H1 (cell line): ENCODE measurements at regions not wholly inside any gene's neighbourhood (a gene's known extent, or its start where the extent isn't known, plus 50 kb on each side); places are given as distances from the start of the nearest gene placed in this dataset.

ENCODE experiments used
- EP300 ChIP-seq, 2 experiments: IDR thresholded peaks; 1 replicate in 1 of 2; 2 replicates in 1 of 2; pipeline ENCODE4 v1.6.1; 2011 to 2012; ENCODE audit warnings: low read depth in 2 of 2, low read length in 2 of 2, mild to moderate bottlenecking in 2 of 2, borderline replicate concordance in 1 of 2, inconsistent platforms in 1 of 2, moderate library complexity in 1 of 2
- EZH2 ChIP-seq: fragments of 200-600 bp; sonication (generic); IDR thresholded peaks from 2 replicates; pipeline ENCODE4 v1.7.1; 2012; ENCODE audit warnings: low read depth, mild to moderate bottlenecking, moderate library complexity, low read length, inconsistent platforms; ENCODE audit not compliant: severe bottlenecking
- KDM5A ChIP-seq: fragments of 200-600 bp; IDR thresholded peaks from 2 replicates; pipeline ENCODE4 v1.7.1; 2012; ENCODE audit warnings: mild to moderate bottlenecking, low read length, inconsistent platforms, mixed read lengths
- POLR2AphosphoS5 ChIP-seq: IDR thresholded peaks from 2 replicates; pipeline ENCODE4 v1.6.1; 2011; ENCODE audit warnings: low read depth, low read length
- TF ChIP-seq, protein P1 (sequence below), 3 experiments: IDR thresholded peaks; 1 replicate in 2 of 3; 2 replicates in 1 of 3; pipeline versions ENCODE4 v1.5.1 to v1.6.1; 2011; ENCODE audit warnings: low read length in 3 of 3, mild to moderate bottlenecking in 3 of 3, inconsistent platforms in 2 of 3, low read depth in 1 of 3, moderate library complexity in 1 of 3; ENCODE audit not compliant: insufficient read depth in 1 of 3; ENCODE audit errors: control extremely low read depth in 1 of 3

DNA sequence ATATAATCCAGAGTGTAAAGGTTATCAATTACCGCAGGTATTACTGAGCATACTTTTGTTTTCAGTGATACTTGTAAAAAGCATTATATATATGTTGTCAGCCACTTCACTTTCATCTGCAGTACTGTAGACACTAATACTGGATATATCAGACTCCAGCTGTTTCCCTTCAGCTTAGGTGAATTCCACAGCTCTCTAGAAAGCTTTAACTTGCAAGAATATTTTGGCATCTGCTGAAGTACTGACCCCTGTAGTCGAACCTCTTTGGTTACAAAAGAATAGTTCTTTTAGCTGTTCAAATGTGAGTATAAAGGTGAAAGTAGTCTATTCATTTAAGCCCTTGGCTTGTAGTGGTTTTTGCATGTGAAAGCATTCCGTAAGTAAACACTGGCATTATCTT, 1222.7 kb upstream of the TENM3 start:
- TF ChIP-seq, protein P1, sequence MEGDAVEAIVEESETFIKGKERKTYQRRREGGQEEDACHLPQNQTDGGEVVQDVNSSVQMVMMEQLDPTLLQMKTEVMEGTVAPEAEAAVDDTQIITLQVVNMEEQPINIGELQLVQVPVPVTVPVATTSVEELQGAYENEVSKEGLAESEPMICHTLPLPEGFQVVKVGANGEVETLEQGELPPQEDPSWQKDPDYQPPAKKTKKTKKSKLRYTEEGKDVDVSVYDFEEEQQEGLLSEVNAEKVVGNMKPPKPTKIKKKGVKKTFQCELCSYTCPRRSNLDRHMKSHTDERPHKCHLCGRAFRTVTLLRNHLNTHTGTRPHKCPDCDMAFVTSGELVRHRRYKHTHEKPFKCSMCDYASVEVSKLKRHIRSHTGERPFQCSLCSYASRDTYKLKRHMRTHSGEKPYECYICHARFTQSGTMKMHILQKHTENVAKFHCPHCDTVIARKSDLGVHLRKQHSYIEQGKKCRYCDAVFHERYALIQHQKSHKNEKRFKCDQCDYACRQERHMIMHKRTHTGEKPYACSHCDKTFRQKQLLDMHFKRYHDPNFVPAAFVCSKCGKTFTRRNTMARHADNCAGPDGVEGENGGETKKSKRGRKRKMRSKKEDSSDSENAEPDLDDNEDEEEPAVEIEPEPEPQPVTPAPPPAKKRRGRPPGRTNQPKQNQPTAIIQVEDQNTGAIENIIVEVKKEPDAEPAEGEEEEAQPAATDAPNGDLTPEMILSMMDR (IDR thresholded peaks at IDR 0.05; ENCODE audit: control extremely low read depth in 1 of 3, insufficient read depth in 1 of 3, low read depth in 1 of 3, low read length in 3 of 3): no peak
- no peak for TF ChIP-seq KDM5A
- no peak for TF ChIP-seq EZH2
- no peak for TF ChIP-seq EP300 (IDR thresholded peaks at IDR 0.05; ENCODE audit: borderline replicate concordance in 1 of 2, low read depth in 2 of 2, low read length in 2 of 2)
- TF ChIP-seq POLR2AphosphoS5: no peak
